Germinal center (tissue), 1 donor: ENCODE measurements at regions not wholly inside any gene's neighbourhood (a gene's known extent, or its start where the extent isn't known, plus 50 kb on each side); places are given as distances from the start of the nearest gene placed in this dataset.

Experiments used
- DNase-seq: peaks from one replicate; pipeline ENCODE4 v3.0.0; 2012; ENCODE audit warnings: mixed read lengths, low spot score

DNA sequence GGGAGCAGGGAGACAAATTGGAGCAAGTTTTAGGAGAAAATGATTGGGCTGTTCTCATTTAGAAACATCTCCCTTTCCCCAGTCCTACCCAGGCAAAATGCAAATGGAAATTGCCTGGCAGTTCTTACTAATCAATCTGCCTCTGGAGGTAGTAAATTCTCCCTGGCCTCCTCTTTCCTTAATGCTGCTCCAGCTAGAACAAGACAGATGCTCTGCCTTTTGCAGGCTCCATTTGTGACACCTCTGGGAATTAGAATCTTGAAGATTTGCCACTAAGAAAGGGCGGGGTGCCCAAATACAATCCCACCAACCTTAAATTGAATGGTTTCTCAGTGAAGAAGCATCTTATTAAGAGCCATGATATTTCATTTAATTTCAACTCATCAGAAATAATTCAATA is 377.7 kb upstream of the CDH11 start:
- no peak for DNase-seq

DNA sequence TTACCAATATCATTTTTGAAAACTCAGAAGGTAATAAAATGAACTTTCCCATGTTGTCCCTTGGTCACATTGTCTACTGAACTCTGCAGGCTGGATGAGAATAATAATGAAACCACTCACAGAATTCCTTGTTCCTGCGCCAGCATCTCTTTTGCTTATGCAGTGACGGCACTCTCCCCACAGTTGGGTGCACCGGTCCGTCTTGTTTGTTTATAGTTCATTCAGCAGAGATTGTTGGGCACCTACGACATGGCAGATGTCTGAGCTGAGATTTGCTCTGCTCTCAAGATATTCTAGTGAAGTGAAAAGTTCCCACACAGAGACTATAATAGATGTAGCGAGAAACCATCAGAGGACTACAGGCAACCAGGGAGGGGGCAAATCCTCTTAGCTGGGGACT is 375.7 kb upstream of the CDH11 start:
- no peak for DNase-seq

DNA sequence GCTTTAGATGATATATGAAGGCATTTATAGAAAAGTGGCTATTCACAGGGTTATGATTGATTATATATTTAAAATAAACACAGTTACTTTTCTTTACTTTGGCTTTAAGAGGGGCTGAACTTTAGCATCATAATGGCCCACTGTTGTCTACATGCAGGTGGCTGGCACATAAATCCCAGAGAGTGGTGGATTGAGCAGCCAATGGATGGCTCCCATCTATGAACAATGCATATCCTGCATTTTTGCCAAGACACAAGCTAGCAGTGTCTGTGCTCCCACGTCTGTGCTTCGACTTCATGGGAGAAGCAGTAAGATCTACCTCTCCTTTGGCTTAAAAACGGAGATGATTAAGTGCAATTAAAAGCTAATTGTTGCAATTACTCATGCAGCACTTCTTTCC is 373.2 kb upstream of the CDH11 start:
- no peak for DNase-seq

DNA sequence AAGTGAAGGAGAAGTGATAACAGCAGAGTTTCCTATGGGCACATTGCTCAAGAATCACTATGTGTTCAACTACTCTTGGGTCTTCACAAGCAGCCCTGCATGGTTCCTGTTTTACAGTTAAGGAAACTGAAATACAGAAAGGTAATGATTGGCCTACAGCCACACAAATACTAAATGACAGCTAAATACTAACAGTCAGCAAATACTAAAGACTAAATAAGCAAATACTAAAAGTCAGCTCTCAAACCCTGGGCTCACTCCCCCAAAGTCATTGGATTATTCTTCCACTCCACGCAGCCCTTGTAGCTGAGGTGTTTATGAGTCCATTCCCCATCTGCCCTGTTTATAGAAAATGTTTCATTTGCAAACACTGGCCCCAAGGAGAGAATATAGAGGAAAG is 372.7 kb upstream of the CDH11 start:
- DNase-seq = no peak

DNA sequence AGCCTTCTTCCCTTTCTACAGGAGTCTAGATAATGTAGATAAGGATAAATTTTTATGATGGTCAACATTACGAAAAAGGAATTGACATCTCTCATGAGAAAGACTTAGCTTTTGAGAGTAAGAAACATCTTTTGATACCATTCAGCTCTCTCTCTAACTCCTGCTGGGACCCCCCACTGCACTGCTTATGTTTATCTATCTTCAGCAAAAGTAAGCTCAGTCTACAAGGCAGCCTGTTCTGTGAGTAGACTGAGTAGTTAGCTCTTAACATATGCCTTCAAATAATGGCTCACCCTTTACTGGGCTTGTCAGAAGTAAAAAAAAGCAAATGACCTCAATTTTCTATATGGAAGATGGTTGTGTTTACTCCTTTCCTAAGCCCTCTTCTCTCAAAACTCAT is 372.2 kb upstream of the CDH11 start:
- DNase-seq = no peak

DNA sequence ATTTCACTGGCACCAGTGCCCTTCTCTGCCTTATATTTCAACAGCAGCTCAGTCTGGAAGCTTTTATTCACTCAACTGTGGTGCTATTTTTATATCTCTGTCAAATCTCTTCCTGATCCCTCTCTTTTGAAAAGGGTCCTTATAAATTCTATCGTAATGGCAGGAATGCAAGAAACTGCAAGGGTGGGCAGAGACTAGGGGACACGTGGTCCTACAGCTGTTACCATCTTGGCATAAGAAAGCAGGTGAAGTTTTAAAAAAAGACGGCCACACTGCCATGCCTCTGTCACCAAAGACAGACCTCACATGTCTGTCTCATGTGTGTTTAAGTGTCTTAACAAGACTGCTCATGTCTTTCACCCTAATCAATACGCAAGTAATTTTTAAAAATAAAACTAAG is 368.4 kb upstream of the CDH11 start:
- no peak for DNase-seq

DNA sequence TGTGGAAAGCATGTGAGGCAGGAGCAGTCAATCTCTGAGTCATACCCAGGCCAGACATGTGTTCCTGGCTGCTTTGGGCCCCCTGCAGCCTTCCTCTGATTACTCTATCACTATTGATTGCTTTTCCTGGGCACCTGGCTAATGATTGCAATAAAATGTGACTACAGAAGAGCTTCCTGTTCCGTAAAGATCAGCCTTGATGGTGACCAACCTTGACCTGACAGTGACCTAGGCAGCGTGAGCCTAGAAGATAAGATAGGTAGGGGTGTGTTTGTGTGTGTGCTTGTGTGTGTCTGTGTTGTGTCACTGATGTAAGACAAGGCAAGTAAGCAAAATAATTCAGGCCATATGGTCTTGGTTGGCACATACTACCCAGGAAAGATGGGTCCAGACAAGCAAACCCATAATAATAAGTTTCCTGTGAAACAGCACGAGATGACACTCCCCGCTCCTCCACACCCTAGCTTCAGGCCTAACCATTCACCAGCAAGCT is 367.7 kb upstream of the CDH11 start:
- DNase-seq = no peak

DNA sequence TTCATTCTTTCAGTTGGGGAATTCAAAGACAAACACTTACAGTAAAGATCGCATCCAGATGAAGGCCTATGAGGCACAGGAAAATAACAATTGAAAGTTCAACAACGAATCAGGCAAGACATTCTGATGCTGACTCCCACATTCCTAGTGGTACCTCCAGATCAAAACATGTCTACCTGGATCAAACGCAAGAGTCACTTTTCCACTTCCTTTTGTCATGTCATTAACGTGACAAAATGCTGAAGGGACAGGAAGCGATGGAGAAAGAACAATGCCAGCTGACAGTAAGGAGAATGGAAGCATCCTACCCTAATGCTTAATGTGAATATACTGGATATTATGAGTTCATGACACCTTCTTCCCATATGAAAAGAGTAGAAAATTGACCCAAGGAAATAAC is 365.4 kb upstream of the CDH11 start:
- no peak for DNase-seq

DNA sequence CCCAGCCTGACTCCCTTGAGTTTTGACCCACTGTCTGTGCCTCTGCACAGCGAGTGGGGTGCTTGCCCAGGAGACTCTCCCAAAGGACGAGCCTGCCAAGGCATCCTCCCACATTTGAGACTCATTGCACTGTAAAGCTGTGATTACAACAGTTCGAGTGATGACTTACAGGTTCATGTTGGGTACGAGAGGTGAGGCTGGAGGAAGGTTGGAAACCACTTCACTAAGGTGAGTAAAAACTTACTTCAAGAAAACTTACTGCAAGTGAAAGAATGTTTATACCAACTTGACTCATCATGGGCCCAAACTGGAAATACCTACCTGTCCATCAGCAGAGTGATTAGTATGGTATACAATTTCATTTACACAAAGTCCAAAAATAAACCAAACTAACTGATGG is 360.1 kb upstream of the CDH11 start:
- no peak for DNase-seq

DNA sequence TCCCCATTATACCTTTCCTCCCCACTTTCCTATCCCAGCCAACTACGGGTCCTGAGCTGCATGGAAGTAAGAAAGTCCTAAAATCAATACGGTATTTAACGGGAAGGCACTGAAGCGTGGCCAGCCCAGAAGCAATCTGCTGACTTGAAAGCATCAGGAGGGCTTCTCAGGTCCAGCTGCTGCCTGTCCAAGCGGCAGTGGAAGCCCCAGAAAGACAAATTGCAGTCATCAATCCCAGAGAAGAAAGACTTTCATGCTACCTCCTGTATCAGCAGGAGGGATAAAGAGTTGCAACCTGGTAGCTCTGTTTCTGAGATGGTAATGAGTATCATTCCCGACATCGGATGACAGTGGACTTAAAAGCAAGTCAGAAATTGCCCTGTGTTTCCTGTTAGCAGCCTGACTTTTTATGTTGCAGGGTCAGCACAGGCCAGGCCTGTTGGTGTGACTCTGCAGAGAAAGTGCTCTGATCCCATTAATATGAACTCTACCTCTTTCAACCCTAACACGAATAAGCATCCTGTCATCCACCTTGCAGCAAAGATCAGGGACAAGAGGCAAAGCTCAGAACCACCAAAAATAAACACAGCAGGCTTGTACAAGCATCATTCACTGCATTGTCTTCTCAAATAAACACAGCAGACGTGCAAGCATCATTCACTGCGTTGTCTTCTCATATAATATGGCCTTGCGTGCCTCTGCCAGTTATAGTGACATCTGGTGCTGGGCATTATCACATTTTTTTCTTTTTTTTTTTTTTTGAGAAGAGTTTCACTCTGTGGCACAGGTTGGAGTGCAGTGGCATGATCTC is 358.6 kb upstream of the CDH11 start:
- DNase-seq = no peak

DNA sequence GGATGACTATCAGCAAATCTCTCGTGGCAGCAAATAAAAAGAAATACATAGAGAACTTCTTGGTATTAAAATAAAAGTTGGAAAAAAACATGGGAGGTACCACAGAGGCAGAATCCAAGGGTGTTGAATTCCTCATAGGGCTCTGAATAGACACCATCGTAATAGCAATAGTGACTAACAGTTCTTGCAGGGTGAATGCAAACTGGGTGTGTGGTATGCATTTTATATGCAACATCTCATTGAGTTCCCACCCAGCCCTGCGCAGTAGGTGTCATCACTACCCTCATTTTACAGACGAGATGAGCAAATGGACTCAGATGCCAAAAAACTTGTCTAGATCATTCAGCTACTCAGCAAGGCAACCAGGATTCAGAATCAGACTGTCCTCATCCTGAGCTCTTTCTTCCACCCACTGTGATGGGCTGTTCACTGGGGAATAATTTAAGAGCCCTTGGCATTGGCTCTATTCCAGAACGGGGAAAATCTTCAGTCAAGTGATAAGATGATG is 354.6 kb upstream of the CDH11 start:
- DNase-seq = no peak

DNA sequence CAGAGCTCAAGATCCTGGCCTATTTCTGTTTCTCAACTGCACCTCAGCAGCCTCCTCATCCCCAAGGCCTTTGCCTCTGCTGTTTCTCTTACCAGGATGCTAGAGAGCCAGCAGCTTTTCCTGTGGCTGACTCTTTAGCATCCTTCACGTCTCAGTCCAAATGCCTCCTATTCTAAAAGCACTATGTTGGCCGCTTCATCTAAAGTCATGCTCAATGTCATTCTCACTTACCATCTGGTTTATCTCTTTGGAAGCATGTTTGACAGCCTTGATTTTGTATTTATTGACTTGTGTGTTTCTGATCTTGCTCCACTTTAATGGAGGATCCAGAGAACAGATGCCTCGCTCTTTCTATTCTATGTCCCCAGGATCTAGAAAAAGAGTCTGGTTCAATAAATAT is 351.8 kb upstream of the CDH11 start:
- no peak for DNase-seq

DNA sequence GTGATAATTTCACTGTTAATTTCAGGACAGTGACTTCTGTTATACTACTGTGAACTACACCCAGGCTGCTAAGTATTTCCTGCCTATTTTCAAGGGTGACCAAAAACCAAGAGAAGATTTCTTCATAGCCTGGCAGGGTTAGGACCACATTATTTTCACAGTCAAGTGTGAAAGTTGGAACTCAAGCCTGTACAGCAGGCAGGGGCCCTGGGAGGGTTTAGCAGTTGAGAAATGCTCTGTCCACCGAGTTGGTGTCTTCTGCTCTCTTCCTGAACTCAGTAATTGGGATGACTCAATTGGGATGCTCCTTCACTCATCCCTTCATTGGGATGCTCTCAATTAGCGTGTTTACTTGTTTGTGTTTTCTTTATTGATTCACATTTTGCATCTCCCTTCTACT is 347.3 kb upstream of the CDH11 start:
- DNase-seq = no peak

DNA sequence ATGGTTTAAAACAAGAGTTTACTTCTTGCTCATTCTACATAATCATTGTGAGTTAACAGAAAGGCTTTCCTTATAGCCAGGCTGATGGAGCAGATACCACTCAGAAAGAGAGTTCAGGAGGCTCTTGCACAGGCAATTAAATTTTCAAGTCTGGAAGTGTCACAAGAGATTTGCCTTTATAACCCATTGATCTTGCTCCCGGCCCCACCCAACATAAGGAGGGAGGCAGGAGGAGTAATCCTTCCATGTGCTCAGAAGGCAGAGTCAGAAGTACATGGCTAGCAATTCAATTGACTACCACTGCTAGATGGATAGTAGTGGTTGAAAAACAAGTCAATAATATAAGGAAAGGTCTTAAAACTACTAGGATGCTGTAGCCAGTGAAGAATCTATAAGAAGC is 346.3 kb upstream of the CDH11 start:
- DNase-seq = no peak

DNA sequence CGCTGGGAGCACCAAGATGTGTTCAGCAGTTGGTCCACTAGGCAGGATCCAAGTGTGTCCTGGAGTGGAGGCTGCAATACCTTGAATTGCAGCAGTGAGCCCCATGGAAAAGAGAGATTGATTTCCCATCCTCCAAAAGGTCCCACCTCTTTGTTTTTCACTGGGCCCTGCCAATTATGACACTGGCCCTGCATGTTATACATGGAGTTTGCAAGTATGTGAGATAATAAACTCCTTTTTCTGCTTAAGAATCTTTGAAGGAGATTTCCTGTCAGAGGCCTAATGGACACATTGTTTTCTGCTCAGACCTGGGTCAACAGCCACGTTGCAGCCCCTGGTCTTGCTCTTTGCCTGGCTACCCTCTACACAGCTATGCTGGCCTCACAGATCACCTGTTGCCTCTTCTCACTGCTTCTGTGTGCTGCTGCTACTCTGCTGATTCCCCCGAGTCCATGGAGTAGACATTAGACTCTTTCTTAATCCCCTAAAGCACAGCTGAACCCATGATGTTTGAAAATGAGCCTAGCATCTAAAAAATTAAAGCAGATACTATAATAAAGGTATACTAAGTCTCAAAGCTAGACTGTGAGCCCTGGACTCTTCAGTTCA is 341.9 kb upstream of the CDH11 start:
- no peak for DNase-seq

DNA sequence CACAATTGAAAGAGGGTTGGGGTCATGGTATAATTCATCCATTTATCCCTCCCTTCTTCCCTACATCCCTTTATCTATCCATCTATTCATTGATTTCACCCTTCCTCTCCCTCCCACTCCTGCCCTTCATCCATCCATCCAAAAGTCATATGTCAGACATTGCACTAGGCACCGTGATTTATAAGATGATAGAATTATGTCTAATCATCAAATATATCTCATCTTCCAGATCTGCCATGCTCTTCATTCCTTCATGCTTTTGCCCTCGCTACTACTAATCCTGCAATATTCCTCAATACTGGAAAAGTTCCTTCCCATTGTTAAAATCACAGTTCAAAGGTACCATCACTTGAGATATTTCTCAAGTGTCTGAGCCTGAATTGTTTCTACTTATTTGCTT is 335.2 kb upstream of the CDH11 start:
- DNase-seq = no peak

DNA sequence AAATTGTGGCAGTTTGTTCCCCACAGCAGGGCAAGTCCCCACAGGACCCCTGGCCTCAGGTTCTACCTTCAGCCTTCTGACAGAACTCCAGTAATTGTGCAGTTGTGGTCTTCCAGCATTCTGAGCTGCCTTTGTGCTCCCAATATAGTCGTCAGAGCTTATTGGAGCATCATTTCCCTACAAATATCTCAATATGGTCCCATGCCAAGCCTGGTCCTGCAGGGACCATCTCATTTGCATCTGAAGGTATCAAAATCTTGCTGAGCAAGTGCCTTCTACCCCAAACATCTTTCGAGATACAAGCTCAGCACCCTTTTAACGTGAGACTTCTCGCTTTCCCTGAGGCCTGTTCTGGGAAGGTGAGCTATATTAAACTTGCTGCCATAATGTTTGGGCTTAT is 333.9 kb upstream of the CDH11 start:
- no peak for DNase-seq

DNA sequence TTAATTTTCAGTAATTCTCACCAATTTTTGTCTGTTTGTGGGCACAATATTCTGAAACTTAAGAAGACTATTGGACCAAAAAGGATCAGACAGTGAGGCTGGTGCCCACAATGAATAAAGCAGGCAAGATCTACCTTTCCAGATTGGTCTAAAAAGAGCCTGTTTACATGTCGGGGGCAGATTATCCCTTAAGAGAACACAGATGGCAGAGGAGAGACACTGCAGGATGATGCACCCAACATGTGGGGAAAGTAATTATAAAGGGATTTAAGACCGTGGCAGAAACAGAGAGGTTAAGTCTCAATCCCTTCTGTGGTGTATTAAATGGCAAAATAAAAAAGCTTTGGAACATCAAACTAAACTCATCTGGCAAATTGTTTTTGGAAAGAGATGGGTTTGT is 331.8 kb upstream of the CDH11 start:
- no peak for DNase-seq

DNA sequence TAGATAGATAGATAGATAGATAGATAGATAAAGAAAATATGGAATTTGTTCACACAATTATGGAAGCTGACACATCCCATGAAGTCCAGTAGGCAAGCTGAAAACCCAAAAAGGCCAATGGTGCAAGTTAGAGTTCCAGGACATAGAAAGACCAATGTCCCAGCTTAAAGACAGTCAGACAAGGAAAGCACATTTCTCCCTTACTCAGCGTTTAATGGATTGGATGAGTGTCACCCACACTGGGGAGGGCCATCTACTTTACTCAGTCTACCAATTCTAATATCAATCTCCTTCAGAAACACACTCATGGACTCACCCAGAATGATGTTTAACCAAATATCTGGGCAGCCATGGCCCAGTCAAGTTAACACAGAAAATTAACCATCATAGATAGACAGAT is 327.7 kb upstream of the CDH11 start:
- DNase-seq = no peak

DNA sequence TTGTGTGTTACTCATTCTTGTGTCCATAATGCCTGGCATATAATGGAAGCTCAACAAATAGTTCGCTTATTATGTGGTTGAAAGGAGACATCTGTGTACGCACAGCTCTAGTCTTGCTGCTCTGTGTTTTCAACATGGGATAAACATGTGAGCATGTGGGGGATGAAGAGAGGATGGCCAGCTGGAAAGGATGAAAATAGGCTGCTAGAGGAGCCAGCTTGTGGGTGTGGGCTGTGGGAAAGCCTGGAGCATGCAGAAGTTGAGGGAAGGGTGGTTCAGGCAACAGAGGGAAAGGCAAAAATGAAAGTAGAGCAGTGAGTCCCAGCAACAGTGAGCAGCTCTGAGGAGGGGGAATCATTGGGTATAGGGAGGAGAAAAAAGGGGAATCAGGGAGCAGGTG is 324.6 kb upstream of the CDH11 start:
- DNase-seq = no peak

DNA sequence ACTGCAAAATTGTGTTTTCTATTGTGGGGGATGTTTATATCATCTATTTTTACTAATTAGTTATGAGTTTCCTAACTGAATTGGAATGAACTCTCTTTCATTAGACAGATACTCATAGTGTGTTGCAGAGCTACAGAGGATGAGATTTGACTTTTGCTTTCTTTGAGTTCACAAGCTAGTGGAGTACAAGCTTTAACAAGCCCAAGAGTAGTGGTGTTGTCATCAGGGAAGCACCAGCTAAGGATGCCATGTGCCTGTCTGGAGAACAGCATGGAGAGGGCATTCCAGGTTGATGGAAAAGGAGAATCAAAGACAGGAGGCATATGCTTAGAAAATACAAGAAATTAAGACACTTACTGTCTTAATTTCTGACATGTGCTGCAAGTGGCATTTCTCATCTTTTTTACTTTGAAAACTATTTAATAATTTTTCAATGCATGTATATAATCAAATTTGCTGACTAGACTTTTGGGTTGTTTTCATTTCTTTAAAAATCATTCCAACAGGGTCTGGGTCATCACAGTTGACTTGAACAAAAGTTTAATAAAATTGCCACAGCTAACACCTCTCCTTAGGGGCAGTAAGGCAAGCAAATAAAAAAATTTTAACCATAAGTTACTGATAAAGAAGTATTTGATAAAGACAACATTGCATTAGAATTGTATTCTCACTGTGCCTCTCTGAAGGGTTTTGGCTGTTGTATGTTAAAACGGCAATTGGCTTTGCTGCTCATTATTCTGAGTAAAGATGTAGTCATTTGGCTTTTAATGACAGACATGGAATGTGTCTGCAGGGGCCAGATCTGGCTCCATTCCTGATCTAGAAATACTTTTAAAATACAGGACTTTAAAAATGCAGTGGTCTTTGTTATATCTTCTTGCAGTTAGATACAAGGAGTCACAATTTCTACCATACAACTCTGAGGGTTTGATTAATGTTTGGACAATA is 323.7 kb upstream of the CDH11 start:
- DNase-seq = no peak

DNA sequence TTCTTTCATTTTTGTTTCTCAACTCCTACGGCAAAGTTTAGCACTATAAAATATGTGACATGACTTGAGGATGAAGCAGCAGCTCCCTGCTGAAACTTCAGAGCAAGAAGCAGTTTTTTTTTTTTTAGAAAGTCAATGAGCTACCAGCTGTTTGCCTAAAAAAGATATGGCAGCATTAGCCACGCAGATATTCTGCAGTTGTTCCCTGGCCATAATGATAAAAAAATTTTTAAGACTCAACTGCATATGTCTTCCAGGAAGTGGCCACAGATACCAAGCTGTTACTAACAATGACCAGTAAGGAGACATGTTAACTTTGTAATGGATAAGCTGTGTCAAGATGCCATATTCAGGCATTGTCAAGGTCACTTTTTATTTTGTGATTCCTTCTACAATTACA is 319.6 kb upstream of the CDH11 start:
- DNase-seq = no peak
